Central memory CD8-positive, alpha-beta T cell (primary cell): ENCODE measurements at regions not wholly inside any gene's neighbourhood (a gene's known extent, or its start where the extent isn't known, plus 50 kb on each side); places are given as distances from the start of the nearest gene placed in this dataset.

Experiments used
- ATAC-seq: fragments of 150-1000 bp; cut with Tn5 transposase; replicated peaks from 2 replicates; pipeline ENCODE4 v1.10.0; 2022; ENCODE audit warnings: mild to moderate bottlenecking, moderate FRiP score, moderate number of reproducible peaks; ENCODE audit not compliant: poor library complexity, severe bottlenecking; ENCODE audit errors: extremely low read depth
- DNase-seq, 2 donors: peaks; one replicate each; pipeline ENCODE4 v3.0.0; 2021; ENCODE audit warnings: low spot score in 2 of 2
- H3K27ac Mint-ChIP-seq: one replicate; pipeline ENCODE4 v1.8.0; 2022; ENCODE audit warnings: low read depth, mild to moderate bottlenecking, moderate library complexity, mixed read lengths
- H3K27me3 Mint-ChIP-seq: one replicate; pipeline ENCODE4 v1.8.0; 2022; ENCODE audit warnings: mixed read lengths
- H3K36me3 Mint-ChIP-seq: one replicate; pipeline ENCODE4 v1.8.0; 2022; ENCODE audit warnings: mild to moderate bottlenecking, moderate library complexity, mixed read lengths; ENCODE audit not compliant: insufficient read depth
- H3K4me1 Mint-ChIP-seq: one replicate; pipeline ENCODE4 v1.8.0; 2022; ENCODE audit warnings: mixed read lengths
- H3K4me3 Mint-ChIP-seq: one replicate; pipeline ENCODE4 v1.8.0; 2022; ENCODE audit warnings: mild to moderate bottlenecking, moderate library complexity, mixed read lengths
- H3K9me3 Mint-ChIP-seq: one replicate; pipeline ENCODE4 v1.8.0; 2022; ENCODE audit warnings: mixed read lengths

DNA sequence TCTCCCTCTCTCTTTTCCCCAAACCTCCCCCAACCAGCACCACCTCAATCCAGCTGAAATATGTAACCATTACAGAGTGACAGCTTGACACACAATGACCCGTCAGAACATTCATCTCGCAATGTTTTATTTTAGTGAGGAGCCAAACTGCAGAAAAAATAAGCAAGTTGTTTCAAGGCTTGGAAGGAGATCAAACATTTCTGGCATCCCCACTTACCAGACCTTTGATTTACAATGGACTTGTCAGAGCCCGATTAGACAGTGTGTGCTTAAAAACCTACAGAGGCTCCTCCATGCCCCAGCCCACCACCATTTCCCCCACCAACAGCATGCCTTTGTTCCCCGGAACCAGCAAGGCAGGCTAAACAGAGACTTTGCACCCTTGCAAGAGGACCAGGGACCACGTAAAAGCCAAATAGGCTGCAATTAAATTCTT is 382.8 kb upstream of the ZNF507 start:
- DNase-seq (no peak), ATAC-seq (no peak)
- Mint-ChIP-seq H3K27me3 (peaks cover 10% of the 10 kb centered on the region), H3K36me3 (no peaks in the 10 kb centered on the region), H3K27ac (no peak overlapping the region), H3K4me3 (no peak overlapping the region), H3K4me1 (no peaks in the 10 kb centered on the region), H3K9me3 (no peaks in the 10 kb centered on the region)

GRCh38 chr19:31963746-31964145 is 381.7 kb upstream of the ZNF507 start:
- no peak overlapping the region for H3K27ac Mint-ChIP-seq
- peaks cover 5% of the 10 kb centered on the region for H3K9me3 Mint-ChIP-seq
- peaks cover 4% of the 10 kb centered on the region for H3K4me1 Mint-ChIP-seq
- H3K27me3 Mint-ChIP-seq, result peaks cover 9% of the 10 kb centered on the region
- DNase-seq, result no peak
- ATAC-seq, result no peak
- no peaks in the 10 kb centered on the region for H3K36me3 Mint-ChIP-seq
- no peak overlapping the region for H3K4me3 Mint-ChIP-seq

GRCh38 chr19:31969016-31969415 is 376.4 kb upstream of the ZNF507 start:
- Mint-ChIP-seq H3K36me3 (no peaks in the 10 kb centered on the region), H3K4me3 (no peak overlapping the region), H3K4me1 (peaks cover 4% of the 10 kb centered on the region), H3K9me3 (peaks cover 5% of the 10 kb centered on the region), H3K27ac (no peak overlapping the region), H3K27me3 (peaks cover 9% of the 10 kb centered on the region)
- no peak for DNase-seq
- no peak for ATAC-seq

- peaks cover 4% of the 10 kb centered on the region for H3K4me1 Mint-ChIP-seq
- H3K9me3 Mint-ChIP-seq, result peaks cover 5% of the 10 kb centered on the region
- H3K36me3 Mint-ChIP-seq, result no peaks in the 10 kb centered on the region
- DNase-seq (no peak), ATAC-seq (no peak)
- no peak overlapping the region for H3K27ac Mint-ChIP-seq
- H3K27me3 Mint-ChIP-seq, result peaks cover 17% of the 10 kb centered on the region
- H3K4me3 Mint-ChIP-seq, result no peak overlapping the region
These were observed 375.4 kb upstream of the ZNF507 start for GRCh38 chr19:31970027-31970461.

DNA sequence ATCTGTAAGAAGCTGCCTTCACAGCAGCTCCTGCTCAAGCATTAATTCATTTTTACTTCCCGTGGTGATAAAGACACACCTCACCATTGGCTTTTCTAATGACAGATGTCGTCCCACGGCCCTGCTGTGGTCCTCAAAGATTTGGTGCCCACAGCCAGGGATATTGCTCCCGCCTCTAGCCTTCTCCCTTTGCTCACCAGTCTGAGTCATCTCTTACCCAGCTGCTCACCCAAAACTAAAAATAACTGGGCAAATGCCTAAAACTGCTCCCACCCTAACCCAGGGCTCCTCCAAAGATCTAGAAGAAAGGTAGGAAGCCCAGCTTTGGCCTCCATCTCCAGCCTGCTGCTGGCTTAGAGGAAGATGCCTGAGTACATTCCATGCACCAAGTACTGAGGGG is 371.1 kb upstream of the ZNF507 start:
- DNase-seq, result no peak
- Mint-ChIP-seq H3K9me3 (no peaks in the 10 kb centered on the region), H3K4me1 (no peaks in the 10 kb centered on the region), H3K4me3 (no peak overlapping the region), H3K27ac (no peak overlapping the region), H3K36me3 (no peaks in the 10 kb centered on the region), H3K27me3 (peaks cover 8% of the 10 kb centered on the region)
- ATAC-seq, result no peak

GRCh38 chr19:31974941-31975340 is 370.5 kb upstream of the ZNF507 start:
- Mint-ChIP-seq H3K36me3 (no peaks in the 10 kb centered on the region), H3K4me1 (no peaks in the 10 kb centered on the region), H3K4me3 (no peak overlapping the region), H3K9me3 (no peaks in the 10 kb centered on the region), H3K27ac (no peak overlapping the region), H3K27me3 (peaks cover 8% of the 10 kb centered on the region)
- no peak for DNase-seq
- no peak for ATAC-seq

DNA sequence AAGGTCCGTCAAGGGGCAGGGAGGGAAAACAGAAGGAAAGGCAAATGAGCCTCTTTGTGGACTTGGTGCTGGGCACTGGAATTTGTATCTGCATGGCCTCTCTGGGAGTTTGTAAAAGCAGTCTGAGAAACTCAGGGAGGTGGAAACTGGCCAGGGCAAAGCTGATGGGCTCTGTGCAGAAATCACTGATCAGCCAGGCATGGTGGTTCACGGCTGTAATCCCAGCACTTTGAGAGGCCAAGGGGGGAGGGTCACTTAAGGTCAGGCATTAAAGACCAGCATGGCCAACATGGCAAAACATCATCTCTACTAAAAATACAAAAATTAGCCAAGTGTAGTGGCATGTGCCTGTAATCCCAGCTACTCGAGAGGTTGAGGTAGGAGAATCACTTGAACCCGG is 369.9 kb upstream of the ZNF507 start:
- DNase-seq (no peak), ATAC-seq (no peak)
- no peaks in the 10 kb centered on the region for H3K9me3 Mint-ChIP-seq
- no peaks in the 10 kb centered on the region for H3K36me3 Mint-ChIP-seq
- no peak overlapping the region for H3K27ac Mint-ChIP-seq
- H3K4me3 Mint-ChIP-seq, result no peak overlapping the region
- peaks cover 8% of the 10 kb centered on the region for H3K27me3 Mint-ChIP-seq
- H3K4me1 Mint-ChIP-seq, result no peaks in the 10 kb centered on the region

GRCh38 chr19:31976775-31977536 is 368.5 kb upstream of the ZNF507 start:
- Mint-ChIP-seq H3K4me3 (no peak overlapping the region), H3K27ac (no peak overlapping the region), H3K27me3 (peaks cover 8% of the 10 kb centered on the region), H3K9me3 (no peaks in the 10 kb centered on the region), H3K36me3 (no peaks in the 10 kb centered on the region), H3K4me1 (no peaks in the 10 kb centered on the region)
- ATAC-seq (no peak), DNase-seq (no peak)

DNA sequence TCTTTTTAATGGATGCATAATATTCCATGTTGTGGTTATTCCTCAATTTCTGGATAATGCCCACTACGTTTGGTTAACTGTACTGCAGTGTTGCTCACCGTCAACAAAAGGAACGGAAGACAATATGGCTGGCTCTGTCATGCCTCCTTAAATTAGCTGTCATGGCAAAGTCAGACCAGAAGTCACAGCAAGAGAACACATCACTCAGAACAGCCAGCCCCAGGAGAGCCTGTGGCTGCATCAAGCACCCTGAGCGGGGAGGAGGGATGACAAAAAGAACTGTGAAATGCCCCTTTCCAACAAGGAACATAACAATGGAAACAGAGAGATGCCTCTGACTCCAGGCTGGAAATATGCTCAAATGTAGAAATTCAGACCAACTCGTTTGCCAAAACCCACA is 366.0 kb upstream of the ZNF507 start:
- Mint-ChIP-seq H3K27ac (no peak overlapping the region), H3K4me3 (no peak overlapping the region)

GRCh38 chr19:31979949-31980670 is 365.3 kb upstream of the ZNF507 start:
- ATAC-seq (no peak), DNase-seq (no peak)
- Mint-ChIP-seq H3K4me1 (no peaks in the 10 kb centered on the region), H3K36me3 (no peaks in the 10 kb centered on the region), H3K27me3 (no peaks in the 10 kb centered on the region), H3K4me3 (no peak overlapping the region), H3K27ac (no peak overlapping the region), H3K9me3 (no peaks in the 10 kb centered on the region)

More for the DNA sequence above, 366.0 kb upstream of the ZNF507 start:
- ATAC-seq, result no peak
- Mint-ChIP-seq H3K4me1 (no peaks in the 10 kb centered on the region), H3K9me3 (no peaks in the 10 kb centered on the region), H3K36me3 (no peaks in the 10 kb centered on the region), H3K27me3 (peaks cover 5% of the 10 kb centered on the region)
- DNase-seq, result no peak

DNA sequence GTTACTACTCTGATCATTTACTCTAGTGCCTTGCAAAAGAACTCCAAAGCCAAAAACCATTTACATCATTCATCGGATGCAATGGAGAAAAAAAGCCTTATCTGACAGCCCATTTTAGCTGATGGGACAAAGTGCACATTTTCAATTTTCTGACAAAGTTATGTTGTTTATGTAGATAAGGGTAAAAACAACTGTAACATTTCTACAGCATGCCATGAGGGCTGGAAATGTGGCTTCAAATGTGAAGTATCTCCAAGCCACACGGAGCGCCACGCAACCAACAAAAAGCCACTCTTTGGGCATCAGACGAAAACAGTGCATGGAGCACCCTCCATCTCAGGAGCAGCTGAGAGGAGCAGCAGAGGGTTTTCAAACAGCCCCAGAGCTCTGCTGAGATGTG is 364.6 kb upstream of the ZNF507 start:
- no peak for ATAC-seq
- Mint-ChIP-seq H3K27me3 (no peaks in the 10 kb centered on the region), H3K9me3 (no peaks in the 10 kb centered on the region)

DNA sequence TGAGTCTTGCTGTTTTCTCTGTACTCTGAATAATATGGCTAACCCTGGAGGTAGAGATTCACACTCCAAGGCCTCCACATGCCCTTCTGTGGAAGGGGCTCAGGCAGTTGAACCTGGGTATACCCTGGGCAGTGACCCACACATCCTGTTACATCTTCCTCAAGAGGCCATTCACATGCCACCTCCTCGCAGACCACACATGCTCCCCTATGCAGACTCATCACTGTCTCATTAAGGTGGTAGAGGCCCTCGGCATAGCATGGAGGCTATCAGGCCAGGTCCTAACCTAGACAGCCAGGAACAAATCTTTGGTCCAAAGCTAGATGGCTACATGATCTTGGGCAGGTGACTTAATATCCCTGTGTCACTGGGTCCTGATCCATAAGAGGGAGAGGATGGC is 363.9 kb upstream of the ZNF507 start:
- ATAC-seq (no peak), DNase-seq (no peak)
- H3K9me3 Mint-ChIP-seq, result no peaks in the 10 kb centered on the region
- H3K27me3 Mint-ChIP-seq, result no peaks in the 10 kb centered on the region
- H3K27ac Mint-ChIP-seq, result no peak overlapping the region
- H3K36me3 Mint-ChIP-seq, result no peaks in the 10 kb centered on the region
- no peaks in the 10 kb centered on the region for H3K4me1 Mint-ChIP-seq
- H3K4me3 Mint-ChIP-seq, result no peak overlapping the region

More for the DNA sequence above, 364.6 kb upstream of the ZNF507 start:
- no peak overlapping the region for H3K27ac Mint-ChIP-seq
- H3K4me3 Mint-ChIP-seq, result no peak overlapping the region
- no peaks in the 10 kb centered on the region for H3K36me3 Mint-ChIP-seq
- no peaks in the 10 kb centered on the region for H3K4me1 Mint-ChIP-seq
- no peak for DNase-seq

GRCh38 chr19:31983647-31984046 is 361.8 kb upstream of the ZNF507 start:
- no peak overlapping the region for H3K4me3 Mint-ChIP-seq
- ATAC-seq (no peak), DNase-seq (no peak)
- peaks cover 6% of the 10 kb centered on the region for H3K9me3 Mint-ChIP-seq
- no peaks in the 10 kb centered on the region for H3K4me1 Mint-ChIP-seq
- no peak overlapping the region for H3K27ac Mint-ChIP-seq
- H3K27me3 Mint-ChIP-seq, result no peaks in the 10 kb centered on the region
- no peaks in the 10 kb centered on the region for H3K36me3 Mint-ChIP-seq
